Endodermal cell (in vitro differentiated cells): ENCODE measurements at regions not wholly inside any gene's neighbourhood (a gene's known extent, or its start where the extent isn't known, plus 50 kb on each side); places are given as distances from the start of the nearest gene placed in this dataset.
"Not testable (repeated sequence)": the region's sequence is repeated elsewhere in the genome, so short reads cannot be mapped to it uniquely, and the experiment has no call there.

Source experiments
- DNase-seq: peaks from one replicate; pipeline ENCODE4 v3.0.0-alpha.2; 2017
- H3K27ac ChIP-seq: 2 replicates; pipeline ENCODE4 v1.5.1; 2013; ENCODE audit warnings: mild to moderate bottlenecking, low read depth, low read length, moderate library complexity
- H3K27me3 ChIP-seq: 2 replicates; pipeline ENCODE4 v1.6.1; 2013; ENCODE audit warnings: mild to moderate bottlenecking, low read length, moderate library complexity; ENCODE audit not compliant: insufficient read depth, control insufficient read depth, poor library complexity, severe bottlenecking
- H3K36me3 ChIP-seq: 2 replicates; pipeline ENCODE4 v1.7.0; 2013; ENCODE audit warnings: mild to moderate bottlenecking, low read length, moderate library complexity; ENCODE audit not compliant: control insufficient read depth, insufficient read depth
- H3K4me1 ChIP-seq: one replicate; pipeline ENCODE4 v1.7.0; 2013; ENCODE audit warnings: low read length; ENCODE audit not compliant: control insufficient read depth, insufficient read depth
- H3K4me3 ChIP-seq: 2 replicates; pipeline ENCODE4 v1.5.1; 2013; ENCODE audit warnings: mild to moderate bottlenecking, low read length, moderate library complexity
- H3K9ac ChIP-seq: 2 replicates; pipeline ENCODE4 v1.6.1; 2013; ENCODE audit warnings: mild to moderate bottlenecking, low read length, moderate library complexity; ENCODE audit not compliant: poor library complexity, severe bottlenecking; ENCODE audit errors: extremely low read depth
- H3K9me3 ChIP-seq: 2 replicates; pipeline ENCODE4 v1.6.1; 2013; ENCODE audit warnings: mild to moderate bottlenecking, low read length, moderate library complexity; ENCODE audit not compliant: control insufficient read depth
- H3K27ac Mint-ChIP-seq: 2 replicates; pipeline ENCODE4 v1.8.0; 2020; ENCODE audit warnings: mixed read lengths
- H3K27me3 Mint-ChIP-seq: 2 replicates; pipeline ENCODE4 v1.8.0; 2021; ENCODE audit warnings: mild to moderate bottlenecking, mixed read lengths; ENCODE audit not compliant: insufficient read depth
- H3K36me3 Mint-ChIP-seq: 2 replicates; pipeline ENCODE4 v1.8.0; 2020; ENCODE audit warnings: low read depth, mixed read lengths
- H3K4me1 Mint-ChIP-seq: 2 replicates; pipeline ENCODE4 v1.8.0; 2020; ENCODE audit warnings: mixed read lengths
- H3K4me3 Mint-ChIP-seq: 2 replicates; pipeline ENCODE4 v1.8.0; 2020; ENCODE audit warnings: mild to moderate bottlenecking, moderate library complexity, mixed read lengths
- H3K9me3 Mint-ChIP-seq: 2 replicates; pipeline ENCODE4 v1.8.0; 2020; ENCODE audit warnings: mild to moderate bottlenecking, mixed read lengths
- WGBS, 2 experiments: methylation state at CpG; one replicate each; pipeline versions ENCODE4 v1.1.5 to v1.1.7; 2013; ENCODE audit warnings: missing lambda C conversion rate in 2 of 2, mixed read lengths in 1 of 2; ENCODE audit not compliant: insufficient coverage in 1 of 2, insufficient read length in 1 of 2; 5-methylcytosine and 5-hydroxymethylcytosine counted together
- TF ChIP-seq, protein P1 (sequence below): fragments of 200-600 bp; sonication (generic); conservative IDR thresholded peaks from 2 replicates; pipeline ENCODE4 v1.5.0; 2021; ENCODE audit warnings: antibody characterized with exemption, mild to moderate bottlenecking

- H3K27me3 Mint-ChIP-seq = peaks cover 3% of the 10 kb centered on the region
- WGBS, 2 experiments = 95 to 100% methylated on average over 1 to 4 of the region's 4 CpGs
- DNase-seq = no peak
Observed at GRCh38 chr13:99671746-99672145, 170.5 kb downstream of the TM9SF2 start.

DNA sequence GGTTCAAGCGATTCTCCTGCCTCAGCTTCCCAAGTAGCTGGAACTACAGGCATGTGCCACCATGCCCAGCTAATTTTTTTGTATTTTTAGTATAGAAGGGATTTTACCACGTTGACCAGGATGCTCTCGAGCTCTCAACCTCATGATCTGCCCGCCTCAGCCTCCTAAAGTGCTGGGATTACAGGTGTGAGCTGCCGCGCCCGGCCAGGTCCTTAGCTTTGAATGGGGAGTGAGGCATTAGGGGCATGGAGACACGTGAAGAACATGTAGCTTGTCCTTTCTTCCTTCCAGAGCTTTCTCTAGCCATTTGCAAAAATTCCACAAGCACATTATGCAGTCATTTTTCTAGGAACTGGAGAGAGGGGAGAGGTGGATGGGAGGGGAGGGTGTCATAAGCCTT is 167.8 kb downstream of the TM9SF2 start:
- not testable (repeated sequence) for H3K9me3 ChIP-seq, H3K27me3 ChIP-seq, H3K9ac ChIP-seq, H3K9me3 Mint-ChIP-seq, H3K27ac ChIP-seq, H3K4me1 ChIP-seq, H3K27ac Mint-ChIP-seq, H3K4me3 Mint-ChIP-seq, H3K36me3 ChIP-seq, H3K27me3 Mint-ChIP-seq, H3K36me3 Mint-ChIP-seq, DNase-seq, H3K4me3 ChIP-seq
- 76 to 91% methylated on average over 4 to 8 of the region's 8 CpGs for WGBS, 2 experiments
- H3K4me1 Mint-ChIP-seq = peaks cover 16% of the 10 kb centered on the region

More at GRCh38 chr13:99671746-99672145, 170.5 kb downstream of the TM9SF2 start:
- no peaks in the 10 kb centered on the region for H3K9me3 Mint-ChIP-seq
- no peaks in the 10 kb centered on the region for H3K4me1 ChIP-seq
- no peak overlapping the region for H3K27ac Mint-ChIP-seq
- no peak overlapping the region for H3K4me3 ChIP-seq
- peaks cover 10% of the 10 kb centered on the region for H3K4me1 Mint-ChIP-seq
- TF ChIP-seq, protein P1, sequence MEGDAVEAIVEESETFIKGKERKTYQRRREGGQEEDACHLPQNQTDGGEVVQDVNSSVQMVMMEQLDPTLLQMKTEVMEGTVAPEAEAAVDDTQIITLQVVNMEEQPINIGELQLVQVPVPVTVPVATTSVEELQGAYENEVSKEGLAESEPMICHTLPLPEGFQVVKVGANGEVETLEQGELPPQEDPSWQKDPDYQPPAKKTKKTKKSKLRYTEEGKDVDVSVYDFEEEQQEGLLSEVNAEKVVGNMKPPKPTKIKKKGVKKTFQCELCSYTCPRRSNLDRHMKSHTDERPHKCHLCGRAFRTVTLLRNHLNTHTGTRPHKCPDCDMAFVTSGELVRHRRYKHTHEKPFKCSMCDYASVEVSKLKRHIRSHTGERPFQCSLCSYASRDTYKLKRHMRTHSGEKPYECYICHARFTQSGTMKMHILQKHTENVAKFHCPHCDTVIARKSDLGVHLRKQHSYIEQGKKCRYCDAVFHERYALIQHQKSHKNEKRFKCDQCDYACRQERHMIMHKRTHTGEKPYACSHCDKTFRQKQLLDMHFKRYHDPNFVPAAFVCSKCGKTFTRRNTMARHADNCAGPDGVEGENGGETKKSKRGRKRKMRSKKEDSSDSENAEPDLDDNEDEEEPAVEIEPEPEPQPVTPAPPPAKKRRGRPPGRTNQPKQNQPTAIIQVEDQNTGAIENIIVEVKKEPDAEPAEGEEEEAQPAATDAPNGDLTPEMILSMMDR = no peak
- no peaks in the 10 kb centered on the region for H3K36me3 Mint-ChIP-seq
- H3K9me3 ChIP-seq = peaks cover 3% of the 10 kb centered on the region
- H3K27ac ChIP-seq = no peak overlapping the region
- no peak overlapping the region for H3K9ac ChIP-seq
- no peaks in the 10 kb centered on the region for H3K36me3 ChIP-seq
- no peak overlapping the region for H3K4me3 Mint-ChIP-seq
- no peaks in the 10 kb centered on the region for H3K27me3 ChIP-seq

GRCh38 chr13:99666146-99666805 is 165.0 kb downstream of the TM9SF2 start:
- no peaks in the 10 kb centered on the region for H3K9me3 ChIP-seq
- WGBS, 2 experiments = 90 to 93% methylated on average over 4 to 8 of the region's 8 CpGs
- H3K4me3 ChIP-seq = no peak overlapping the region
- H3K36me3 Mint-ChIP-seq = no peaks in the 10 kb centered on the region
- H3K27ac Mint-ChIP-seq = no peak overlapping the region
- H3K9me3 Mint-ChIP-seq = no peaks in the 10 kb centered on the region
- H3K4me3 Mint-ChIP-seq = no peak overlapping the region
- peaks cover 9% of the 10 kb centered on the region for H3K27me3 Mint-ChIP-seq
- peaks cover 37% of the 10 kb centered on the region for H3K4me1 Mint-ChIP-seq
- no peak overlapping the region for H3K27ac ChIP-seq
- TF ChIP-seq, protein P1 = no peak
- no peak for DNase-seq
- no peaks in the 10 kb centered on the region for H3K36me3 ChIP-seq
- no peaks in the 10 kb centered on the region for H3K27me3 ChIP-seq
- peaks cover 10% of the 10 kb centered on the region for H3K4me1 ChIP-seq
- H3K9ac ChIP-seq = no peak overlapping the region

DNA sequence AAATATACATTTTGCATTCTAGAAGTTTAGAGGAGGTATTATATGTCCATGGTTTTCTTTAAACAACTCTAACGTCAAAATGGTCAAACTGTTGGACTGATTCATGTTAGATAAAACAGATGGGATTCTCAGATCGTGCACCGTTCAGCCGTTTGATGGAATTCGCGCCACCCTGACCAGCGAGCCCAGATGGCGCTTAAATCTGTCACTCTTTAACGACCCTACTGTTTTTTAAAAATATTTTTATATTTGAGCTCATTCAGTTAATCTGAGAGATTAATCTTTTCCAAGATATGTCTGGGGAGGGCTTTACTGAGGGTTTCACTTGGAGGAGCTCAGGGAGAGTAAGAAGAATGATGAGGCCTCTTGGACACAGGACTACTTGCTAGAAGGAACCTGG is 164.4 kb downstream of the TM9SF2 start:
- H3K27ac Mint-ChIP-seq = no peak overlapping the region
- Histone ChIP-seq H3K27ac (no peak overlapping the region), H3K9me3 (no peaks in the 10 kb centered on the region), H3K36me3 (no peaks in the 10 kb centered on the region), H3K4me3 (no peak overlapping the region), H3K9ac (no peak overlapping the region), H3K4me1 (peaks cover 10% of the 10 kb centered on the region), H3K27me3 (no peaks in the 10 kb centered on the region)
- WGBS, 2 experiments = 95 to 98% methylated on average over 7 to 9 of the region's 9 CpGs
- DNase-seq = no peak
- H3K36me3 Mint-ChIP-seq = no peaks in the 10 kb centered on the region
- peaks cover 34% of the 10 kb centered on the region for H3K4me1 Mint-ChIP-seq
- TF ChIP-seq, protein P1 = no peak
- no peak overlapping the region for H3K4me3 Mint-ChIP-seq
- H3K9me3 Mint-ChIP-seq = no peaks in the 10 kb centered on the region
- H3K27me3 Mint-ChIP-seq = peaks cover 7% of the 10 kb centered on the region
